NCI-H526 (cell line): ENCODE measurements at regions not wholly inside any gene's neighbourhood (a gene's known extent, or its start where the extent isn't known, plus 50 kb on each side); places are given as distances from the start of the nearest gene placed in this dataset.
"Not testable (repeated sequence)": the region's sequence is repeated elsewhere in the genome, so short reads cannot be mapped to it uniquely, and the experiment has no call there.

Experiments
- DNase-seq, 2 experiments: peaks; one replicate each; lab custom pipeline; 2025; lab: John Stamatoyannopoulos, UW

DNA sequence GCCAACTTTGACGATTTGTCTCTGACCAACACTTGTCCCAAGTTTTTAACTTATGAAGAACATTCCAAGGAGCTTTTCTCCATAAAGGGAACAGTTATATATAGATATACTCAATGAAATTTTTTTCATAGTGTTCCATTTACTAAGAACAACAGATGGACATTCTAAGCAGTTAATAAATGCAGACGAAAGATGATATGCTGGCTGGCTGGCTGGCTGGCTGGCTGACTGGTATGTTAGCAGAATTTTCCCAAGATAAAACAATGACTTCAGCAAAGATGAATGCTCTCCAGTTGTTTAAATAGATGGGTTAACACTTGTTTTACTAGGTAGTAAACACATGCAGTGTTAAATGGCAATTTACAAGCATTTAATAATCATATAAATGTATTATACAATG is 62.2 kb downstream of the SPANXN3 start:
- no peak for DNase-seq

DNA sequence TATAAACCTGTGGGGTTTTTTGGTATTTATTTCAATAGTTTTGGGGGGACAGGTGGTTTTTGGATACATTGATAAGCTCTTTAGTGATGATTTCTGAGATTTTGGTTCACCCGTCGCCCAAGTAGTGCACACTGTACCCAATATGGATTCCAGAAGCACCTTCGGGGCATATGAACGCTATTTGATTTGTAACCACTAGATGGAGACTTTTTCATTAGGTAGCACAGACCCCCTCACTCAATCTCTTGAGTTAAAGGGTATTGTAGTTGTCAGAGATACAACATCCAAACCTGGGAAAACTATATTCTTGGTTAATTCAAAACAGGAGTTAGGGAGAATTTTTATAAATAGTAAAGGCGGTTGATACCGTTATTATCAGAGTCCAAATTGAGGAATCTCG is 79.8 kb downstream of the SPANXN3 start:
- DNase-seq = peak; percentile 0 to 2

GRCh38 chrX:143435916-143436315 is 81.4 kb downstream of the SPANXN3 start:
- DNase-seq = no peak

DNA sequence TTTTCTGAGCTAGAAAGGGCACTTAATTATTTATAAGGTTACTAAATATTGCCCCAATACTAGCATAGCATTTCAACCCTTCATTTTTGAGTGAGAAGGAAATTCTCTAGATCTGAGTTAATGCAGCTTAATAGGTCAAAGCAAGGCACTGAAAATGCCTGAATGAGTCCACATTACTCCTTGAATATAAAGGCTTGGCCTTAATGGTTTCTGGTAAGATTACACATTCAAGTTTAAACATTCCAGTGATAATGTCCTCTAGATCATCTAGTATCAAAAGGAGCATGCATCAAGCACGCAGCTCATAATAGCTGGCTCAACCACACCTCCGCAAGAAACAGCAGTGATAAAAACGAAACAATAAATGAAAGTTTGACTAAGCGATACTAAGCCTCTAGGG is 87.5 kb downstream of the SPANXN3 start:
- DNase-seq = no peak

DNA sequence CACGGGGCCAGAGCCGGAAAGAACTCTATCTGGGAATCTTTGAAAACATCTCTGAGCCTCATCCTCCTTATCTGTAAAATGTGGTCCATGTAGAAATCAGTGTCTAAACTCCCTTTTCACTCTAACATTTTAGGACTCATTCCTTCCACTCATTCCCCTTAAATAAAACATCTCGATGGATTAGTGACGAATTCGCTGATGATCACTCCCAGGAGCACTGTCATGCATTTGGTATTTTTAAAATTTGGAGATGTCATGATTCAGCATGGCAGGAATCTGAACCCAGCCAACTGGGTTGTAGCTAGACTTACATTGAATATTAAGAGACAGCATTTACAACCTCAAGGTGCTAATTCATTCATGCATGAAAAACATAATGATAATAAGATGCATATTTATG is 88.1 kb downstream of the SPANXN3 start:
- no peak for DNase-seq

DNA sequence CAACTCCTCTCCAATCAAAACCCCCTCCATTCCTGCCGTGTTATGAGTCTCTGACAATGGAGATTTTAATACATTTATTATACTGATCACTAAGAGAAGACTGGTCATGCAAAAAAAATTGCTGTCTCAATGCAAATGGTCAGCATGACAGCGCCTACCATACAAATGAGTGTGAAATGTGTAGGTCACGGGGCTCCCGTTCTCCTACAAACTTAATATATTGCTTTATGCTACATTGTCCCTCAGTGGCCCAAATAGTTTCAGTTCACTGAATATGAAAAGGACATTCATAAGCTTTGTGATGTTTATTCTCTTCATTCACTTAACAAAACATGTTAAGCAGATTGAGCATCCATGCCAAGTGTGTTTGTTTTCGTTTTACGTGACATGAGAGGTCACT is 116.1 kb downstream of the SPANXN3 start:
- DNase-seq = no peak

GRCh38 chrX:143378851-143379250 is 138.4 kb downstream of the SPANXN3 start:
- DNase-seq = no peak

DNA sequence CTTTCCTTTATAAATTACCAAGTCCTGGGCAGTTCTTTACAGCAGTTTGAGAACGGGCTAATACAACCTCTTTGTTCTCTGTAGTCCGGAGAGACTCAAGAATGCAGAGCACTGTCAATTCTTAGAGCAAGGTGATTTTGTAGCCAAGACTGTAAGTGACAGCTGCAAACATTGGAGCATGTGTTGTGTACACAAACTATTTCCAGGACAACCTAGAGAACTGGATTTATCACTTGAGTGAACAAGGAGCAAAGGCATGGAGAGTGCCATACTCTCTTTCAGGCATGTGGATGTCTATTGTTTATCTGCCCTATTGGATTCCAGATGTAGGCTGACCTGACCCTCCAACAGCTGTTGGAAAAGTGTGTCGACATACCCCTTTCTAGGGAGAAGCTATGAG is 153.9 kb downstream of the SPANXN3 start:
- no peak for DNase-seq

- DNase-seq = no peak
These were observed 177.1 kb downstream of the SPANXN3 start for GRCh38 chrX:143340190-143340589.

GRCh38 chrX:143336261-143336660 is 181.0 kb downstream of the SPANXN3 start:
- DNase-seq = no peak

DNA sequence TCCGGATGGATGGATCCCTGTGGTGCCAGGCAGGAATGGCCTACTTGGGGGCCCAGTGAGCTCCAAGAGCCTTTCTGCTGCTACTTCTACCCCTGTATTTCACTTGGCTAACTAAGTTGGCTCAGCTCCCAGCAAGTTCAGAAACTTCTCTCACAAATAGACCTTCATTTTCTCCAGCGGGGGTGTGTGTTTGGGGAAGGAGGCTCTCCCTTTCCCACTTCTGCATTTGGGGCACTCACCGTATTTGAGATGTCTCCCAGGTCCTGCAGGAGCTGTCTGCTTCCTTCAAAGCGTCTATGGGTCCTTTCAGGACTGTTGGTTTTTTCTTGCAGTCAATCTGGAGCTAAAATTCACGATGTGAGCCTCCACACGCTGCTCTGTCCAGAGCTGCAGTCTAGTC is 197.7 kb downstream of the SPANXN3 start:
- DNase-seq = no peak

DNA sequence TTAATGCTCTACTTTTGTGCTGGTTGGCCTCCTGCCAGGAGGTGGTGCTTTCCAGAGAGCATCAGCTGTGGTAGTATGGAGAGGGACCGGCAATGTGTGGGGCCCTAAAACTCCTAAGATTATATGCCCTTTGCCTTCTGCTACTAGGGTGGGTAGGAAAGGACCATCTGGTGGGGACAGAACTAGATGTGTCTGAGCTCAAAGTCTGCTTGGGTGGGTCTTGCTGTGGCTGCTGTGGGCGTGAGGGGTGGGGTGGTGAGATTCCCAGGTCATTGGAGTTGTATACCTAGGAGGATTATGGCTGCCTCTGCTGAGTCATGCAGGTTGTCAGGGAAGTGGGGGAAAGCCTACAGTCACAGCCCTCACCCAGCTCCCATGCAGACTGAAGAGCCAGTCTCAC is 198.4 kb downstream of the SPANXN3 start:
- not testable (repeated sequence) for DNase-seq

- DNase-seq = no peak
These were observed 210.0 kb downstream of the SPANXN3 start for GRCh38 chrX:143306991-143307937.

DNA sequence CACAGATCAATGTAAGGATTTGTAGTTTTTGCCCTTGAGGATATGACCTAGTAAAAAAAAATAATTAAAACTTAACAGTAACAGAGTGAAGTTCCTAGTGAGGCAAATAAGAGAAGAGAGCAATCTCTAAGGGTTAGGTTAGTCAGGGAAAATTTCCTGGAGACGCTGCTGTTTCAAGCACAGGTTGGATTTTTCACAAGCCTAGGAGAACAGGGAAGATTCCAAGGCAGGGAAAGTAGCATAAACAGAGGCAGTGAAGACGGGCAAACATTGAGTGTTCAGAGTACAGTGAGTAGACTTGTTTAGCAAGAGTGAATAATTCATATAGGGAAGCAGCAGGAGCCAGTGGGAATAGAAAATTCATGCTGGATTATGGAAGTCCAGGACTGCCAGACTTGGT is 212.8 kb downstream of the SPANXN3 start:
- no peak for DNase-seq

GRCh38 chrX:143304025-143304424 is 213.2 kb downstream of the SPANXN3 start:
- DNase-seq = no peak

- no peak for DNase-seq
These were observed 218.5 kb downstream of the SPANXN3 start for GRCh38 chrX:143298663-143299241.

GRCh38 chrX:143296521-143296920 is 220.8 kb downstream of the SPANXN3 start:
- no peak for DNase-seq

DNA sequence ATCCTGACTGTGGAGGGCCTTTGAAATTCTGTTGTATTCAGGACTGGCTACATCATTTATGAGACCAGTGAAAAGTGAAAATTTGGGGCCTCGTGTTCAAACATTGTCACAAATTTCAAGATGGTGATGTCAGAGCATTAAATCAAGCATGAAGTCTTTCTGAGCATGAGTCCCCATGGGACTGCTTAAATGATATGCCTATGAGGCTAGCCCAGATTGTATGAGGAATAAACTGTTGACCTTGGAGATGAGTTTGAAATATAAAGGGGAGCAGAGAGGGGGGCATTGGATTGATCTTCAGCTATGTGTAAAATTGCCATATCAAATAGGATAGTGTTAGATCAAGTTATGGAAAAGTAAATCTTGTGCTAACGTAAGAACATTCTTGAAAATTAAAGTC is 230.0 kb downstream of the SPANXN3 start:
- DNase-seq = no peak

GRCh38 chrX:143270317-143270716 is 244.6 kb downstream of the SPANXN4 start:
- DNase-seq = no peak

- DNase-seq = not testable (repeated sequence)
These were observed 218.9 kb downstream of the SPANXN4 start for GRCh38 chrX:143244593-143244992.

GRCh38 chrX:143240658-143241057 is 214.9 kb downstream of the SPANXN4 start:
- DNase-seq = no peak

DNA sequence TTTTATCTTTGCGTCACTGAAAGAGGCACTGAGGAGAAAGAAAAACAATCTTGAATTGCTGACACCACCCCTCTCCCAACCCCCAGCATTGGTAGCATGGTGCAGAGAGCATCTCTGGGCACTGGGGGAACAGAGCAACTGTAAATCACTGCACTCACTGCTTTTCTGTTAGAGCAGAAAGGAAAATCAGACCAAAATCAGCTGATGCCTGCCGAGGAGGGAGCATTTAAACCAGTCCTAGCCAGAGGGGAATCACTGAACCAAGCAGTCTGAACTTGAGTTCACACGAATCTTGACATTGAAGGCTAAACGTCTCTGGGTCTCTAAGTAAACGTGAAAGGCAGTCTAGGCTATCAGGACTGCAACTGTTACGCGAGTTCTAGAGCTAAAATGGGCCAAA is 205.8 kb downstream of the SPANXN4 start:
- DNase-seq = no peak

DNA sequence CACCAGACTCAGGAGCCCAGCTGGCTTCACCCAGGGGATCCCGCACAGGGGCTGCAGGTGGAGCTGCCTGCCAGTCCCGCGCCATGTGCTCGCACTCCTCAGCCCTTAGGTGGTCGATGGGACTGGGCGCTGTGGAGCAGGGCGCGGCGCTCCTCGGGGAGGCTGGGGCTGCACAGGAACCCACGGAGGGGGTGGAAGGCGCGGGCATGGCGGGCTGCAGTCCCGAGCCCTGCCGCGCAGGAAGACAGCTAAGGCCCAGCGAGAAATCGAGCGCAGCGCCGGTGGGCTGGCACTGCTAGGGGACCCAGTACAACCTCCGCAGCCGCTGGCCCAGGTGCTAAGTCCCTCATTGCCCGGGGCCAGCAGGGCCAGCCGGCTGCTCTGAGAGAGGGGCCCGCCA is 202.9 kb downstream of the SPANXN4 start:
- DNase-seq = not testable (repeated sequence)

GRCh38 chrX:143206966-143207365 is 181.2 kb downstream of the SPANXN4 start:
- no peak for DNase-seq
